ENCODE measurements at regions not wholly inside any gene's neighbourhood (a gene's known extent, or its start where the extent isn't known, plus 50 kb on each side); places are given as distances from the start of the nearest gene placed in this dataset.
"Not testable (repeated sequence)": the region's sequence is repeated elsewhere in the genome, so short reads cannot be mapped to it uniquely, and the experiment has no call there.

- Histone ChIP-seq H3K27me3 (ENCODE audit: control insufficient read depth, insufficient read depth, low read length) (no peaks in the 10 kb centered on the region), H3K9ac (ENCODE audit: low read depth, low read length) (no peak overlapping the region), H3K4me1 (ENCODE audit: control insufficient read depth, insufficient read depth, low read length) (no peaks in the 10 kb centered on the region), H3K4me3 (ENCODE audit: low read depth, low read length) (no peak overlapping the region), H3K36me3 (ENCODE audit: control insufficient read depth, insufficient read depth, low read length) (no peaks in the 10 kb centered on the region), H3K27ac (ENCODE audit: low read depth, low read length) (no peak overlapping the region), H3K9me3 (ENCODE audit: control insufficient read depth, insufficient read depth, low read length) (peaks cover 3% of the 10 kb centered on the region)
Measured at GRCh38 chr7:34425631-34426384, 232.2 kb upstream of the NPSR1 start.

DNA sequence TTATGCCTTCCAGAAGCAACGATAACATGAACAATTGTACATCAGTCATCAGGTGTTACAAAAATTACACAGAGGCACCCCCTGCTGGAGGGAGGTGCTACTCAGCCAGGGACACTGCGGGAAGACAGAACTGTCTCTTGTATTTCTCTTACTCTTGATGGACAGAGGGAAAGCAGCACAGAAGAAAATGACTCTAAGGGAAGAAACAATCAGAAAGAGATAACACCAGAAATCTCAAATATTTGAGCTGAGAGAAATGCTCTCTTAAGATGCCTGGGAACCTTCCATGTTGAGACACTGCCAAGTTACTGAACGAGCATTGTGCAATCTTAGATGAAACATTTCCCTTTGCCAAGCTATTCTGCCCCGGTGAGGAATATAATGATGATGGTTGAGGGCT is 227.6 kb upstream of the NPSR1 start:
- no peaks in the 10 kb centered on the region for H3K27me3 ChIP-seq (ENCODE audit: control insufficient read depth, insufficient read depth, low read length)
- no peak overlapping the region for H3K9ac ChIP-seq (ENCODE audit: low read depth, low read length)
- no peak overlapping the region for H3K27ac ChIP-seq (ENCODE audit: low read depth, low read length)
- H3K4me1 ChIP-seq (ENCODE audit: control insufficient read depth, insufficient read depth, low read length): no peaks in the 10 kb centered on the region
- no peaks in the 10 kb centered on the region for H3K36me3 ChIP-seq (ENCODE audit: control insufficient read depth, insufficient read depth, low read length)
- H3K9me3 ChIP-seq (ENCODE audit: control insufficient read depth, insufficient read depth, low read length): peaks cover 9% of the 10 kb centered on the region
- H3K4me3 ChIP-seq (ENCODE audit: low read depth, low read length): no peak overlapping the region

DNA sequence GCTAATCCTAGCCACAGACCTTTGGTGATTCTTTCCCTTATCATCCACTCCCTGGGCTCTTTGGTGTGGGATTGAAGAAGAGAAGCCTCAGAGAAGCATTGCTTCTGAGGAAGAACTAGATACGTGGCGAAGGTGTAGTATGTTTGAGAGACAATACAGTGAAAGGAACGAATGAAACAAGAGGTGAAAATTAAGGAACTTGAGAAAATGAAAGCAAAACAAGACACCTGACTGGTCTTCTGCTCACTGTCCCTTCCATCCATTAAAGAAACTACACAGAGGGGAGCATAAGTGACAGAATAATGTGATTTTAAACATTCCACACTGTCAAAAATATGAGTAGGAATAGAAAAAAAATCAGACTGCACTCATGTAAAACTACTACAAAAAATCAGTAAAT is 219.6 kb upstream of the NPSR1 start:
- H3K4me1 ChIP-seq (ENCODE audit: control insufficient read depth, insufficient read depth, low read length): no peaks in the 10 kb centered on the region
- no peak overlapping the region for H3K27ac ChIP-seq (ENCODE audit: low read depth, low read length)
- no peaks in the 10 kb centered on the region for H3K27me3 ChIP-seq (ENCODE audit: control insufficient read depth, insufficient read depth, low read length)
- H3K9me3 ChIP-seq (ENCODE audit: control insufficient read depth, insufficient read depth, low read length): no peaks in the 10 kb centered on the region
- no peak overlapping the region for H3K4me3 ChIP-seq (ENCODE audit: low read depth, low read length)
- H3K36me3 ChIP-seq (ENCODE audit: control insufficient read depth, insufficient read depth, low read length): no peaks in the 10 kb centered on the region
- no peak overlapping the region for H3K9ac ChIP-seq (ENCODE audit: low read depth, low read length)

DNA sequence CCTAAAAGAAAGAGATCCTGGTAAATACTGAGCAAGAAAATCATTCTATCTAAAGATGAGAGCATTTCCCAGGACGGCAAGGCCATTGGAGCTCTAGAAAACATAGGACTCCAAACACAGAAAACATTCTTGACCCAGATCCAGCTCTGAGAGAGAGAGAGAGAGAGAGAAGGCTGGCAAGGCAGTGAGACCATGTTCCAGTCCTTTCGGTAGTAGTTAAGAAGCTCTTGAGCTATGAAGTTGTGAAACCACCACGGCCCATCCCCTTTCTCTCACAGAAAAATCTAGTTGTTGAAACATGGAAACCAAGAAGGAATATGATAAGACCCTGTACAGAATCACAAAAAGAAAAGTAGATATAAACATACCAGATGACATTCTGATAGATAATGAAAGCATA is 212.4 kb upstream of the NPSR1 start:
- no peak overlapping the region for H3K9ac ChIP-seq (ENCODE audit: low read depth, low read length)
- no peaks in the 10 kb centered on the region for H3K4me1 ChIP-seq (ENCODE audit: control insufficient read depth, insufficient read depth, low read length)
- no peak overlapping the region for H3K27ac ChIP-seq (ENCODE audit: low read depth, low read length)
- H3K4me3 ChIP-seq (ENCODE audit: low read depth, low read length): no peak overlapping the region
- H3K9me3 ChIP-seq (ENCODE audit: control insufficient read depth, insufficient read depth, low read length): no peaks in the 10 kb centered on the region
- no peaks in the 10 kb centered on the region for H3K36me3 ChIP-seq (ENCODE audit: control insufficient read depth, insufficient read depth, low read length)
- H3K27me3 ChIP-seq (ENCODE audit: control insufficient read depth, insufficient read depth, low read length): no peaks in the 10 kb centered on the region

DNA sequence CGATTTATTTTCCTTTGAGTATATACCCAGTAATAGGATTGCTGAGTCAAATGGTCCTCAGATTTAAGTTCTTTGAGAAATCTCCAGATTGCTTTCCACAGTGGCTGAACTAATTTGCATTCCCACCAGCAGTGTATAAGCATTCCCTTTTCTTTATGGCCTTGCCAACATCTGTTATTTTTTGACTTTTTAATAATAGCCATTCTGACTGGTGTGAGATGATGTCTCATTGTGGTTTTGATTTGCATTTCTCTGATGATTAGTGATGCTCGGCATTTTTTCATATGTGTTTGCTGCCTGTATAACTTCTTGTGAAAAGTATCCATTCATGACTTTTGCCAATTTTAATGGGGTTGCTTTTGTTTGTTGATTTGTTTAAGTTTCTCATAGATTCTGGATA is 209.5 kb upstream of the NPSR1 start:
- not testable (repeated sequence) for H3K4me3 ChIP-seq (ENCODE audit: low read depth, low read length); H3K9ac ChIP-seq (ENCODE audit: low read depth, low read length); H3K27ac ChIP-seq (ENCODE audit: low read depth, low read length); H3K4me1 ChIP-seq (ENCODE audit: control insufficient read depth, insufficient read depth, low read length); H3K36me3 ChIP-seq (ENCODE audit: control insufficient read depth, insufficient read depth, low read length); H3K27me3 ChIP-seq (ENCODE audit: control insufficient read depth, insufficient read depth, low read length); H3K9me3 ChIP-seq (ENCODE audit: control insufficient read depth, insufficient read depth, low read length)

- Histone ChIP-seq H3K4me1 (ENCODE audit: control insufficient read depth, insufficient read depth, low read length) (peaks cover 6% of the 10 kb centered on the region), H3K9me3 (ENCODE audit: control insufficient read depth, insufficient read depth, low read length) (no peaks in the 10 kb centered on the region), H3K4me3 (ENCODE audit: low read depth, low read length) (no peak overlapping the region), H3K36me3 (ENCODE audit: control insufficient read depth, insufficient read depth, low read length) (no peaks in the 10 kb centered on the region), H3K27me3 (ENCODE audit: control insufficient read depth, insufficient read depth, low read length) (no peaks in the 10 kb centered on the region), H3K27ac (ENCODE audit: low read depth, low read length) (no peak overlapping the region), H3K9ac (ENCODE audit: low read depth, low read length) (no peak overlapping the region)
Measured at GRCh38 chr7:34449765-34450164, 208.3 kb upstream of the NPSR1 start.

DNA sequence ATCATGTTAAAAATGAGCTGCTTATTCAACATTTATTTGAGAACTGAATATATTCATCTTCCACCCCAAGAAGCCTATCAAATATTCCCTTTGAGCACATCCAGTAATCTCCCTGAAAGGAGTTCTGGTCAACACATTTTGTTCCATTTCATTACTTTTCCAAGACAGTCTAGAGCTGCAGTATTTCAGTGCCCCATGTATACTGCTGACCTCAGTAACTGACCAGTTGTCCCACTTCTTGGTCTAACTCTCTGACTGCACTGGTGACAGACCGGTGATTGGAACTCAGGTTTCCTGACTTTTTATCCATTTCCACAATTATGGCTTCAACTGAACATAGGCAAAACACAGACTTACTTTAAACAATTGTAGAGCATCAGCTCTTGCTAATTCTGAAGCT is 206.8 kb upstream of the NPSR1 start:
- no peaks in the 10 kb centered on the region for H3K27me3 ChIP-seq (ENCODE audit: control insufficient read depth, insufficient read depth, low read length)
- no peak overlapping the region for H3K9ac ChIP-seq (ENCODE audit: low read depth, low read length)
- no peaks in the 10 kb centered on the region for H3K36me3 ChIP-seq (ENCODE audit: control insufficient read depth, insufficient read depth, low read length)
- H3K4me3 ChIP-seq (ENCODE audit: low read depth, low read length): no peak overlapping the region
- H3K9me3 ChIP-seq (ENCODE audit: control insufficient read depth, insufficient read depth, low read length): no peaks in the 10 kb centered on the region
- H3K4me1 ChIP-seq (ENCODE audit: control insufficient read depth, insufficient read depth, low read length): peaks cover 7% of the 10 kb centered on the region
- no peak overlapping the region for H3K27ac ChIP-seq (ENCODE audit: low read depth, low read length)

DNA sequence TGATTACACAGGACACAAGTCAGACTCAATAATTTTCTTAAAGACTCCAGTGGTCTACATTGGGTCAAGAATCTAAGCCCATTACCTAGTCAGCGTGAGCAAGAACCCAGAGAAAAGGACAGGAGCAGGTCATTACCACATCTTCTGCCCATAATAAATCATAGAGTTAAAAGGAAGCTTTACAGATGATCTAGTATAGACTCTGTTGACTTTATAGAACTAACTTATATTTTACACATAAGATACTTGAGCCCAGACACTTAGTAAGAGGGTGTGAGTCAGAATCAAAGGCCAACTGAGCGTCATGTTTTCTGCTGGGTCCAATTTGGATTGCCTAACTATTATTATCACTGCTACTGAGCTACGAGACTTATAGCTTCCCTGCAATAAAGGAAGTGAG is 206.1 kb upstream of the NPSR1 start:
- H3K4me3 ChIP-seq (ENCODE audit: low read depth, low read length): no peak overlapping the region
- no peaks in the 10 kb centered on the region for H3K36me3 ChIP-seq (ENCODE audit: control insufficient read depth, insufficient read depth, low read length)
- H3K9me3 ChIP-seq (ENCODE audit: control insufficient read depth, insufficient read depth, low read length): no peaks in the 10 kb centered on the region
- H3K4me1 ChIP-seq (ENCODE audit: control insufficient read depth, insufficient read depth, low read length): peaks cover 7% of the 10 kb centered on the region
- no peak overlapping the region for H3K27ac ChIP-seq (ENCODE audit: low read depth, low read length)
- no peaks in the 10 kb centered on the region for H3K27me3 ChIP-seq (ENCODE audit: control insufficient read depth, insufficient read depth, low read length)
- no peak overlapping the region for H3K9ac ChIP-seq (ENCODE audit: low read depth, low read length)

DNA sequence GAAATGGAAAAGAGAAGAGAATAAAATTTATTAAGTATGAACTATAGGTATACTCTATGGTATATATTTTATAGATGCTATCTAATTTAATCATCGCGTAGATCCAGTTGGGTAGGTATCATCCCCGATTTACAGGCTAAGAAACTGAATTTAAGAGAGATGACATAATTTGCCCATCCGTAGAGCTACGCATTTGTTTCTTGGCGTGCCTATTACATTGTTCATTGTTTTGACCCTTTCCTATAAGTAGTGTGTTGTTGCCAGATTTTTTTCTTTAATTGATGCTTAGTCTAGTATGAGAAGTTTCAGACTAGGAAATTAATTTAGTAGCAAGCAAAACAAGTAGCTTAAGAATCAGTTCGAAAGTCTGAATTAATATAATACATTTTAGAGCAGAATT is 205.7 kb upstream of the NPSR1 start:
- no peak overlapping the region for H3K27ac ChIP-seq (ENCODE audit: low read depth, low read length)
- no peaks in the 10 kb centered on the region for H3K36me3 ChIP-seq (ENCODE audit: control insufficient read depth, insufficient read depth, low read length)
- H3K4me3 ChIP-seq (ENCODE audit: low read depth, low read length): no peak overlapping the region
- H3K9me3 ChIP-seq (ENCODE audit: control insufficient read depth, insufficient read depth, low read length): no peaks in the 10 kb centered on the region
- H3K4me1 ChIP-seq (ENCODE audit: control insufficient read depth, insufficient read depth, low read length): peaks cover 7% of the 10 kb centered on the region
- no peaks in the 10 kb centered on the region for H3K27me3 ChIP-seq (ENCODE audit: control insufficient read depth, insufficient read depth, low read length)
- H3K9ac ChIP-seq (ENCODE audit: low read depth, low read length): no peak overlapping the region

DNA sequence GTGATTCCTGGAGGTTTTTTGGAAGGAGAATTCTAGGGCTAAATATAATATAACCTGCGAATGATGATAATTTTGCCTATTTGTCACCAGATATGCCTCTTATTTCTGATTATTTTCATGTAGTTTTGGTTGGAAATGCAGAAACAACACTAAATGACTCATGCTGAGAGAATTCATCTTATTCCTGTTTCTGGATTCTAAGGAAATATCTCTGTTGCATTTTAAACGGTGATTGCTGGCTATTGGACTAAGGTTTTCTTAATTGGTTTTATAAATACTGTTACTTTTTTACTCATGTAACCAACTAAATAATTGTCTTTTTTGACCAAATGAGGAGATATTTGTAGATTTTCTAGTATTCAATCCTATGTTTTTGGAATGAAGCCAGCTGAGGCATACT is 204.9 kb upstream of the NPSR1 start:
- Histone ChIP-seq H3K36me3 (ENCODE audit: control insufficient read depth, insufficient read depth, low read length) (no peaks in the 10 kb centered on the region), H3K4me1 (ENCODE audit: control insufficient read depth, insufficient read depth, low read length) (peaks cover 7% of the 10 kb centered on the region), H3K27ac (ENCODE audit: low read depth, low read length) (no peak overlapping the region), H3K9me3 (ENCODE audit: control insufficient read depth, insufficient read depth, low read length) (no peaks in the 10 kb centered on the region), H3K9ac (ENCODE audit: low read depth, low read length) (no peak overlapping the region), H3K27me3 (ENCODE audit: control insufficient read depth, insufficient read depth, low read length) (no peaks in the 10 kb centered on the region), H3K4me3 (ENCODE audit: low read depth, low read length) (no peak overlapping the region)

DNA sequence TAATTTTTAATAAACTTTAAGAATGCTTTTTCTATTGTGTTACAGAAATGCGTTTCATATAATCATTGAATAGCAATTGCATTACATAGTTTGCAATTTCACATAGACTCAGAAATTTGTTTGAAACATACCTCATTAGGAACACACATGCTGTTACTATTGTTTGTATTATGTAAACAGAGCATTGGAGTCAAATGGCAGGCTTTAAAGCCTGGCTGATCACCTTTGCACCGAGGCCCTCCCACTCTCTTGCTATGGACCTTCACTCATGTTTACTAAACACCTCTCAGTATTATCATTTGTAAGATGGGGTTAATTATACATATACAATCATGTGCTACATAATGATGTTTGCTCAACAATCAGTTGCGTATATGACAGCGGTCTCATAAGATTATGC is 203.6 kb upstream of the NPSR1 start:
- no peak overlapping the region for H3K27ac ChIP-seq (ENCODE audit: low read depth, low read length)
- H3K9me3 ChIP-seq (ENCODE audit: control insufficient read depth, insufficient read depth, low read length): no peaks in the 10 kb centered on the region
- no peaks in the 10 kb centered on the region for H3K27me3 ChIP-seq (ENCODE audit: control insufficient read depth, insufficient read depth, low read length)
- H3K36me3 ChIP-seq (ENCODE audit: control insufficient read depth, insufficient read depth, low read length): no peaks in the 10 kb centered on the region
- H3K4me3 ChIP-seq (ENCODE audit: low read depth, low read length): no peak overlapping the region
- H3K9ac ChIP-seq (ENCODE audit: low read depth, low read length): no peak overlapping the region
- peaks cover 7% of the 10 kb centered on the region for H3K4me1 ChIP-seq (ENCODE audit: control insufficient read depth, insufficient read depth, low read length)

- H3K4me3 ChIP-seq (ENCODE audit: low read depth, low read length): no peak overlapping the region
- no peak overlapping the region for H3K9ac ChIP-seq (ENCODE audit: low read depth, low read length)
- no peaks in the 10 kb centered on the region for H3K9me3 ChIP-seq (ENCODE audit: control insufficient read depth, insufficient read depth, low read length)
- no peak overlapping the region for H3K27ac ChIP-seq (ENCODE audit: low read depth, low read length)
- H3K36me3 ChIP-seq (ENCODE audit: control insufficient read depth, insufficient read depth, low read length): no peaks in the 10 kb centered on the region
- H3K27me3 ChIP-seq (ENCODE audit: control insufficient read depth, insufficient read depth, low read length): no peaks in the 10 kb centered on the region
- H3K4me1 ChIP-seq (ENCODE audit: control insufficient read depth, insufficient read depth, low read length): peaks cover 7% of the 10 kb centered on the region
Measured at GRCh38 chr7:34457329-34457728, 200.7 kb upstream of the NPSR1 start.

Measured in HUES48 (cell line).